Esophagus muscularis mucosa (tissue), 4 donors: ENCODE measurements at regions not wholly inside any gene's neighbourhood (a gene's known extent, or its start where the extent isn't known, plus 50 kb on each side); places are given as distances from the start of the nearest gene placed in this dataset.
"Not testable (repeated sequence)": the region's sequence is repeated elsewhere in the genome, so short reads cannot be mapped to it uniquely, and the experiment has no call there.

Experiments
- EP300 ChIP-seq: sonication (generic); formaldehyde crosslinking; IDR thresholded peaks from one replicate; pipeline ENCODE4 v1.6.1; 2017; ENCODE audit warnings: antibody characterized with exemption
- POLR2A ChIP-seq: fragments of 450-650 bp; IDR thresholded peaks from one replicate; pipeline ENCODE4 v1.6.1; 2017; ENCODE audit warnings: antibody characterized with exemption, moderate library complexity, mild to moderate bottlenecking, low read depth
- POLR2AphosphoS5 ChIP-seq, 2 donors: sonication (generic); formaldehyde crosslinking; IDR thresholded peaks; one replicate each; pipeline ENCODE4 v1.6.1; 2017; ENCODE audit warnings: antibody characterized with exemption in 2 of 2
- TF ChIP-seq, protein P1 (sequence below), 3 experiments: fragments of 200-600 bp in 2 of 3; fragments of 450-650 bp in 1 of 3; sonication (generic) in 2 of 3; IDR thresholded peaks; one replicate each; pipeline ENCODE4 v1.5.1; 2017 to 2019; ENCODE audit warnings: antibody characterized with exemption in 3 of 3, mild to moderate bottlenecking in 2 of 3, moderate library complexity in 1 of 3

DNA sequence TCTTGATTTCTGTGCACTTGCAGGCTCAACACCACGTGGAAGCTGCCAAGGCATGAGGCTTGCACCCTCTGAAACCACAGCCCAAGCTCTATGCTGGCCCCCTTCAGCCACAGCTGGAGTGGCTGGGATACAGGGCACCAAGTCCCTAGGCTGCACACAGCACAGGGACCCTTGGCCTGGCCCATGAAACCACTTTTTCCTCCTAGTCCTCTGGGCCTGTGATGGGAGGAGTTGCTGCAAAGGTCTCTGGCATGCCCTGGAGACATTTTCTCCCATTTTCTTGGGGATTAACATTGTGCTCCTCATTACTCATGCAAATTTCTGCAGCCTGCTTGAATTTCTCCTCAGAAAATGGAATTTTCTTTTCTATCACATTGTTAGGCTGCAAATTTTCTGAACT is 629.8 kb upstream of the NR2F2 start:
- TF ChIP-seq, protein P1, sequence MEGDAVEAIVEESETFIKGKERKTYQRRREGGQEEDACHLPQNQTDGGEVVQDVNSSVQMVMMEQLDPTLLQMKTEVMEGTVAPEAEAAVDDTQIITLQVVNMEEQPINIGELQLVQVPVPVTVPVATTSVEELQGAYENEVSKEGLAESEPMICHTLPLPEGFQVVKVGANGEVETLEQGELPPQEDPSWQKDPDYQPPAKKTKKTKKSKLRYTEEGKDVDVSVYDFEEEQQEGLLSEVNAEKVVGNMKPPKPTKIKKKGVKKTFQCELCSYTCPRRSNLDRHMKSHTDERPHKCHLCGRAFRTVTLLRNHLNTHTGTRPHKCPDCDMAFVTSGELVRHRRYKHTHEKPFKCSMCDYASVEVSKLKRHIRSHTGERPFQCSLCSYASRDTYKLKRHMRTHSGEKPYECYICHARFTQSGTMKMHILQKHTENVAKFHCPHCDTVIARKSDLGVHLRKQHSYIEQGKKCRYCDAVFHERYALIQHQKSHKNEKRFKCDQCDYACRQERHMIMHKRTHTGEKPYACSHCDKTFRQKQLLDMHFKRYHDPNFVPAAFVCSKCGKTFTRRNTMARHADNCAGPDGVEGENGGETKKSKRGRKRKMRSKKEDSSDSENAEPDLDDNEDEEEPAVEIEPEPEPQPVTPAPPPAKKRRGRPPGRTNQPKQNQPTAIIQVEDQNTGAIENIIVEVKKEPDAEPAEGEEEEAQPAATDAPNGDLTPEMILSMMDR (IDR thresholded peaks at IDR 0.05) = not testable (repeated sequence)
- not testable (repeated sequence) for TF ChIP-seq POLR2A; POLR2AphosphoS5 (IDR thresholded peaks at IDR 0.05); EP300
